Stomach (tissue), 8 donors: ENCODE measurements at regions not wholly inside any gene's neighbourhood (a gene's known extent, or its start where the extent isn't known, plus 50 kb on each side); places are given as distances from the start of the nearest gene placed in this dataset.

ENCODE experiments used
- DNase-seq, 2 donors: peaks; one replicate each; pipeline versions ENCODE4 v3.0.0 to v3.0.0-alpha.2; 2013 to 2019
- H3K27ac ChIP-seq, 5 donors: fragments of 200-600 bp in 4 of 5; sonication (generic) in 4 of 5; one replicate each; pipeline ENCODE4 v1.5.1; 2013 to 2019; ENCODE audit warnings: mild to moderate bottlenecking in 1 of 5, moderate library complexity in 1 of 5
- H3K27me3 ChIP-seq, 3 donors: fragments of 200-600 bp; sonication (generic); one replicate each; pipeline ENCODE4 v1.5.1; 2017 to 2019; ENCODE audit warnings: mixed run types in 1 of 3
- H3K36me3 ChIP-seq, 4 donors: fragments of 200-600 bp; sonication (generic); 1 replicate in 3 of 4; 2 replicates in 1 of 4; pipeline ENCODE4 v1.5.1; 2016 to 2019
- H3K4me1 ChIP-seq, 4 donors: fragments of 200-600 bp; sonication (generic); one replicate each; pipeline ENCODE4 v1.5.1; 2016 to 2019
- H3K4me3 ChIP-seq, 4 donors: fragments of 200-600 bp; sonication (generic) in 3 of 4; one replicate each; pipeline ENCODE4 v1.5.1; 2016 to 2019; ENCODE audit warnings: mild to moderate bottlenecking in 1 of 4
- H3K9me3 ChIP-seq, 4 donors: fragments of 200-600 bp; sonication (generic); one replicate each; pipeline ENCODE4 v1.5.1; 2016 to 2019
- EP300 ChIP-seq: sonication (generic); formaldehyde crosslinking; IDR thresholded peaks from one replicate; pipeline ENCODE4 v1.6.1; 2017; ENCODE audit warnings: antibody characterized with exemption
- POLR2A ChIP-seq, 4 donors: fragments of 450-650 bp; IDR thresholded peaks; one replicate each; pipeline ENCODE4 v1.6.1; 2016; ENCODE audit warnings: antibody characterized with exemption in 4 of 4, control low read depth in 2 of 4, mild to moderate bottlenecking in 1 of 4, moderate library complexity in 1 of 4
- POLR2AphosphoS5 ChIP-seq, 3 donors: sonication (generic); formaldehyde crosslinking; IDR thresholded peaks; one replicate each; pipeline ENCODE4 v1.6.1; 2016; ENCODE audit warnings: antibody characterized with exemption in 3 of 3
- WGBS, 5 donors: extraction: QIAGEN DNeasy Blood & Tissue Kit in 3 of 5; methylation state at CpG; one replicate each; pipeline versions ENCODE4 v1.1.5 to v1.1.7; 2013 to 2018; 5-methylcytosine and 5-hydroxymethylcytosine counted together
- intact Hi-C: fragments of 100-400 bp; cut with DNase I; formaldehyde crosslinking; loops from one replicate; pipeline ENCODE4 v1.15.1; 2023; ENCODE audit warnings: low total_unique reads
- TF ChIP-seq, protein P1 (sequence below), 7 experiments: fragments of 450-650 bp in 4 of 7; fragments of 200-600 bp in 3 of 7; sonication (generic) in 3 of 7; IDR thresholded peaks; one replicate each; pipeline ENCODE4 v1.5.1; 2016 to 2019; ENCODE audit warnings: antibody characterized with exemption in 7 of 7, control low read depth in 2 of 7, mild to moderate bottlenecking in 1 of 7
- donor health status: healthy with polysubstance abuse.
- donor health status: Bipolar disorder and iron deficiency.
- donor health status: healthy.

DNA sequence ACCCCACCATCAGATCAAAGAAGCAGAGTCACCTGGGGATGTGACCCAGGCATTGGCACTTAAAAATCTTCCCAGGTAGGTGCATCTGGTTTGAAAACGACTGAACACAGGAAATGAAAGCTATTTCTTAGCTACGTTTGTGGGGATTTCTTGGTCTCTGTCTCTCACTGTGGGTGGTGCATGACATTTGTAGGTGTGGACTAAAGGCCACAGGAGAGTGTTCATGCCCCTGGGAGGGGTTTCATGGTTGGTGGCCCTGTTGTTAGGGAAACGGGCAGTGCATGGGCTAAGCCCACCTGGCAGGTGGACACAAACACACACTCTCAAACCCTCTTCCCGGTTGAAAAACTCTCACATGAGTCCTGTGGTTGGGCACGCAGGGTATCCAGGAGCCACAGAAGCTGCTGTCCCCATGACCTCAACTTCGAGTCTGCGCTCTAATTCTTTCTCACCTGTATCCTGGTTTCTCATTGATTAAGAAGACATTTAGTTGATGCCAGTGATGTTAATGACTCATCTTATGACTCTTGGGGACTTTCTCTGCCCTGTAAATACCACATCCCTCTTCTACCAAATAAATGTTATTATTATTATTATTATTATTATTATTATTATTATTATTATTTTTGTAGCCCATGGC lies 119.4 kb downstream of the MRPS6 start:
- TF ChIP-seq POLR2AphosphoS5 (IDR thresholded peaks at IDR 0.05) (no peak), POLR2A (IDR thresholded peaks at IDR 0.05) (no peak), EP300 (no peak)
- TF ChIP-seq, protein P1, sequence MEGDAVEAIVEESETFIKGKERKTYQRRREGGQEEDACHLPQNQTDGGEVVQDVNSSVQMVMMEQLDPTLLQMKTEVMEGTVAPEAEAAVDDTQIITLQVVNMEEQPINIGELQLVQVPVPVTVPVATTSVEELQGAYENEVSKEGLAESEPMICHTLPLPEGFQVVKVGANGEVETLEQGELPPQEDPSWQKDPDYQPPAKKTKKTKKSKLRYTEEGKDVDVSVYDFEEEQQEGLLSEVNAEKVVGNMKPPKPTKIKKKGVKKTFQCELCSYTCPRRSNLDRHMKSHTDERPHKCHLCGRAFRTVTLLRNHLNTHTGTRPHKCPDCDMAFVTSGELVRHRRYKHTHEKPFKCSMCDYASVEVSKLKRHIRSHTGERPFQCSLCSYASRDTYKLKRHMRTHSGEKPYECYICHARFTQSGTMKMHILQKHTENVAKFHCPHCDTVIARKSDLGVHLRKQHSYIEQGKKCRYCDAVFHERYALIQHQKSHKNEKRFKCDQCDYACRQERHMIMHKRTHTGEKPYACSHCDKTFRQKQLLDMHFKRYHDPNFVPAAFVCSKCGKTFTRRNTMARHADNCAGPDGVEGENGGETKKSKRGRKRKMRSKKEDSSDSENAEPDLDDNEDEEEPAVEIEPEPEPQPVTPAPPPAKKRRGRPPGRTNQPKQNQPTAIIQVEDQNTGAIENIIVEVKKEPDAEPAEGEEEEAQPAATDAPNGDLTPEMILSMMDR (IDR thresholded peaks at IDR 0.05): no peak
- Histone ChIP-seq H3K4me3 (no peak overlapping the region), H3K4me1 (peaks cover 0 to 13% (median 0%) of the 10 kb centered on the region in 4 donors), H3K36me3 (no peaks in the 10 kb centered on the region), H3K27ac (no peak overlapping the region), H3K9me3 (no peaks in the 10 kb centered on the region), H3K27me3 (no peaks in the 10 kb centered on the region)
- intact Hi-C loops: no loop called here
- DNase-seq: no peak
- 82 to 92% (median 86%) methylated on average over 7 of the region's 7 CpGs for WGBS, 5 donors

DNA sequence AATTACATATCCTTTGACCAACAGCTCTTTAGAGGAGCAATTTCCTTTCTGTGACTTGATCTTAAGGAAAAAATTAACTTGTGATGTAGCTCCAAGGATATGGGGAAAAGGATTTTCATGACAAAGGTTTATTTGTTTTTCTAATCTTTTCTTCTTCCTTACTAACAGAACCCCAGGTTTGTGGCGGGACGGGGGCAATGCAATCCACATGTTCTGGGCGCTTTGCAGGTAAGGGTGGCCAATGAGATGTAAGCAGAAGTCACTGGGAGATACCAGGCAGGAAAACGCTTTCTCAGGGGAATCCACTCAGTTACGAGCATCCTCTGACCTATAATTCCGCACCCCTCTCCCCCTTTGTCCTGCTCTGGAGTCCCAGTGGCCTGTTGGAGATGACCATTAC lies 122.0 kb downstream of the MRPS6 start:
- H3K36me3 ChIP-seq: no peaks in the 10 kb centered on the region
- no peak overlapping the region for H3K4me3 ChIP-seq
- WGBS, 5 donors: 63 to 89% (median 77%) methylated on average over 6 of the region's 6 CpGs
- H3K4me1 ChIP-seq: peaks cover 0 to 33% (median 14%) of the 10 kb centered on the region in 4 donors
- TF ChIP-seq POLR2AphosphoS5 (IDR thresholded peaks at IDR 0.05) (no peak), EP300 (no peak), POLR2A (IDR thresholded peaks at IDR 0.05) (no peak)
- TF ChIP-seq, protein P1 (IDR thresholded peaks at IDR 0.05): no peak
- intact Hi-C loops: no loop called here
- no peaks in the 10 kb centered on the region for H3K9me3 ChIP-seq
- no peak overlapping the region for H3K27ac ChIP-seq
- no peaks in the 10 kb centered on the region for H3K27me3 ChIP-seq
- no peak for DNase-seq

DNA sequence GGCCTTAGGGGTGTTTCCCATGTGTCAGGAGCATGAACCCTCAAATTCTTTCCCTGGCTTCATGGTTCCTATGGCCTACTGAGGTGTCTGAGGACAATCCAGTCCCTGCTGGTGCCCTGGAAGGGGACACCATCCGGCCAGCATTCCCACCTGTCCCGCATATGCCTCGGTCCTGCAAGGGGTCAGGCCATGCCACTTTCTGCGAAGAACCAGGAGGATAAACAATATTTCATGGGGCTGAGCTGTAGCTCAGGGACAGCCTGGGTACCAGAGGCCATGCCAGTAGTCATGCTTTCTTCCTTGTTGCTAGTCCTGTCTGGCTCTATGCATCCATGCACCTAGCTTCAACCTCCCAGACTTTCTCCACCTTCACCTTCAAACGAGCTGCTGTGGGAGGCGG lies 123.6 kb downstream of the MRPS6 start:
- H3K27ac ChIP-seq: no peak overlapping the region
- WGBS, 5 donors: 91 to 94% (median 92%) methylated on average over 6 of the region's 6 CpGs
- no peaks in the 10 kb centered on the region for H3K36me3 ChIP-seq
- DNase-seq: no peak
- peaks cover 0 to 34% (median 23%) of the 10 kb centered on the region in 4 donors for H3K4me1 ChIP-seq
- no peaks in the 10 kb centered on the region for H3K27me3 ChIP-seq
- intact Hi-C loops: no loop called here
- no peak for TF ChIP-seq EP300
- H3K9me3 ChIP-seq: no peaks in the 10 kb centered on the region
- no peak overlapping the region for H3K4me3 ChIP-seq

DNA sequence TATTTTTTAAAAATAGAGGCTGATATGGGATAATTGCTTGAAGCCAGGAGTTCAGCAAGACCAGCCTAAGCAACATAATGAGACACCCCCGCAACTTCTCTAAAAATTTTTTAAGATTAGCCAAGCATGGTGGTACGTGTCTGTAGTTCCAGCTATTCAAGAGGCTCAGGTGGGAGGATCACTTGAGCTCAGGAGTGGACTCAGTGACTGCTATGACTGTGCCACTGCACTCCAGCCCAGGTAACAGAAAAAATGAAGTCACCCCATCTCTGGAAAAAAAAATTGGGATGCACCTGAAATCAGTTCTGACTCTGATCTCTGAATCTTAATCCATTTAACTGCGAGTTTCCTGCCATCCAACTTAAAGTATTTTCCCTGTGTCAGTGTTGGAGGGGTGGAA lies 124.2 kb downstream of the MRPS6 start:
- H3K4me1 ChIP-seq: peaks cover 2 to 40% (median 26%) of the 10 kb centered on the region in 4 donors
- WGBS, 5 donors: 88 to 97% (median 94%) methylated on average over 3 of the region's 3 CpGs
- no peaks in the 10 kb centered on the region for H3K36me3 ChIP-seq
- no peak for TF ChIP-seq POLR2A (IDR thresholded peaks at IDR 0.05)
- TF ChIP-seq, protein P1 (IDR thresholded peaks at IDR 0.05): no peak
- TF ChIP-seq POLR2AphosphoS5 (IDR thresholded peaks at IDR 0.05): no peak
- no peak for TF ChIP-seq EP300
- H3K4me3 ChIP-seq: no peak overlapping the region
- no peaks in the 10 kb centered on the region for H3K27me3 ChIP-seq
- H3K9me3 ChIP-seq: no peaks in the 10 kb centered on the region
- intact Hi-C loops: no loop called here
- no peak overlapping the region for H3K27ac ChIP-seq
- DNase-seq: no peak
